ENCODE measurements at regions not wholly inside any gene's neighbourhood (a gene's known extent, or its start where the extent isn't known, plus 50 kb on each side); places are given as distances from the start of the nearest gene placed in this dataset.

DNA sequence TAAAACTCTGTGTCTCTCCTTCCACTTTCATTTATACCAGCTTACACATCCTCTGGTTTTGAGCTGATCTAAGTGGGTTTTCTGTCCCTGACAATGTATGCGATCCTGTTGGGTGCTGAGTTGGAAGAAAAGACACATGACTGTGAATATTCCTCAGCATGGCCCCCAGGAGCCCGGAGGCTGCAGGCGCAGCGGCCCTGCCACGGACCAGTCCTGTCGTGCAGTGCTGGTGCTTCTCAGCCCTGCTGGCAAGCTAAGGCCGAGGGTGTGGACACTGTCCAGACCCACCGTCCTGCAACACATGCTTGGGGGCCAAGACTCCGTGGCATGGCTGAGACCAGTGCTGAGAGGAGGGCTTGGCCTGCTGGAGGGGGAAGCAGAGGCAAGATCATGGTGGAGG is 328.9 kb upstream of the IRX2 start:
- no peak for TF ChIP-seq EZH2phosphoT487 (IDR thresholded peaks at IDR 0.05; ENCODE audit: insufficient read depth, low read depth)
- TF ChIP-seq EZH2 (IDR thresholded peaks at IDR 0.05; ENCODE audit: insufficient read depth, poor library complexity, severe bottlenecking), result no peak

Data from GM23248 (cell line).